Ishikawa (cell line): ENCODE measurements at regions not wholly inside any gene's neighbourhood (a gene's known extent, or its start where the extent isn't known, plus 50 kb on each side); places are given as distances from the start of the nearest gene placed in this dataset.

Experiments used
- CREB1 ChIP-seq: IDR thresholded peaks from 2 replicates; pipeline ENCODE4 v1.6.1; 2012; ENCODE audit warnings: low read depth
- EP300 ChIP-seq: IDR thresholded peaks from 2 replicates; pipeline ENCODE4 v1.6.1; 2012; ENCODE audit warnings: borderline replicate concordance
- YY1 ChIP-seq: IDR thresholded peaks from 2 replicates; pipeline ENCODE4 v1.6.1; 2012; ENCODE audit warnings: low read depth

GRCh38 chr15:58314593-58315216 is 117.1 kb upstream of the LIPC start:
- TF ChIP-seq EP300, result no peak
- TF ChIP-seq YY1, result no peak
- no peak for TF ChIP-seq CREB1
